Activated T-helper 1 cell treated with anti-CD3 and anti-CD28 coated beads, Interleukin-2, amount 50 U/mL, for 16 hours (primary cell): ENCODE measurements at regions not wholly inside any gene's neighbourhood (a gene's known extent, or its start where the extent isn't known, plus 50 kb on each side); places are given as distances from the start of the nearest gene placed in this dataset.
"Not testable (repeated sequence)": the region's sequence is repeated elsewhere in the genome, so short reads cannot be mapped to it uniquely, and the experiment has no call there.

ENCODE experiments used
- DNase-seq, 2 donors: peaks; one replicate each; pipeline ENCODE4 v3.0.0-alpha.2; 2020; ENCODE audit warnings: low read depth in 1 of 2, low spot score in 1 of 2

DNA sequence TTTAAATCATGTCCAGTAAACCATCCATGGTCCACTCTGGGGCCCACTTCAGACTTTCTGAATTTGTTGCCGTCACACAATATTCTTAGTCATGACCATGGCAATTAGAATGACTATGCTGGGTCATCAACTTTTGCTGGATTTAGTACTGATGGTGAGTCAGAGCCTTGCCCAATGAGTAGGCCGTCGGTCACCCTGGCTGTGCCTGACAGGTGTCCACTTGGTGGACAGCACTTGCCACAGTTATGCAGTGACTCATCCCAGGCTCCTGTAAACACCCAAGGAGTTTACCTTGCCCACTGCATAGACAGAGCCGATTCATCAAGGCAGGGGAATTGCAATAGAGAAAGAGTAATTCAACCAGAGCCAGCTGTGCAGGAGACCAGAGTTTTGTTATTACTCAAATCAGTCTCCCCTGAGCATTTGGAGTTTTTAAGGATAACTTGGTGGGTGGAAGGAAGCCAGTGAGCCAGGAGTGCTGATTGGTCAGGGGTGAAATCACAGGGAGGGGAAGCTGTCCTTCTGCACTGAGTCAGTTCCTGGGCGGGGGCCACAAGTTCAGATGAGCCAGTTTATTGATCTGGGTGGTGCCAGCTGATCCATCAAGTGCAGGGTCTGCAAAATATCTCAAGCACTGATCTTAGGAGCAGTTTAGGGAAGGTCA lies 333.8 kb downstream of the PTPRU start:
- DNase-seq = no peak

DNA sequence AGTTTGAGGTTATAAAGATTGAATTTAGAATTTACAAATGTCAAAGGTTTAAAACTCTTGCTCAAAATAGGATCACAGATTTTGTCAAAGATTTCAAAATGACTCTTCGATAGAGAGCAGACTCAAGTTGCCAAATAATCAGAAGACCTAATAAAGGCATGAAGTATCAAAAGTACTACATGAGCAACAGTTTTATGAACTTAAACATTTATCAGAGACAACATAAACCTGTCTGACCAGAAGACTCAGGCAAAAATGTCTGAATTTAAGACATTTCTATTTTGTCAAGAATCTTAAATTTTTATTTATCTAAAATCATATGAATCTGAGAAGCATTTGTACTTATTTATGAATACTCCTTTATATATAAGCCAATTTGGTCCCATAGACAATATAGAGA lies 330.9 kb downstream of the PTPRU start:
- DNase-seq = no peak

DNA sequence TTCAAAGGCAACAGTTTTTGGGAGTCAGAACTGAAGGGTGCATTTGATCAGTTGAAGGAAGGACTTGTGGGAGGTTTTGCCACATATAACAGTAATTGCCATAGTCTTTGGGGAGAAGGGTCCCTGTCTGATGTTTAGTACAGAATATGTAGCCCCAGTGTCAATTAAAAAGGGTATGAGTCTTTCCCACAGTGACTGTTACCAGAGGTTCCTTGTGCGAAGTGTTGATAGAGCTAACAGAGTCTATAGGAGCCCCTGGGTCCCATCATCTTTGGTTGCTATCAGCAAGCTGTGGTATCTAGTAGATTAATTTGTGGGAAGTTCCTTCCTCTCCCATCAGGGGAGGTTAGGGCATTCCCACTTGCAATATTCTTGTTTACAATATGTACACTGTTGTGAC lies 329.2 kb downstream of the PTPRU start:
- DNase-seq = no peak

DNA sequence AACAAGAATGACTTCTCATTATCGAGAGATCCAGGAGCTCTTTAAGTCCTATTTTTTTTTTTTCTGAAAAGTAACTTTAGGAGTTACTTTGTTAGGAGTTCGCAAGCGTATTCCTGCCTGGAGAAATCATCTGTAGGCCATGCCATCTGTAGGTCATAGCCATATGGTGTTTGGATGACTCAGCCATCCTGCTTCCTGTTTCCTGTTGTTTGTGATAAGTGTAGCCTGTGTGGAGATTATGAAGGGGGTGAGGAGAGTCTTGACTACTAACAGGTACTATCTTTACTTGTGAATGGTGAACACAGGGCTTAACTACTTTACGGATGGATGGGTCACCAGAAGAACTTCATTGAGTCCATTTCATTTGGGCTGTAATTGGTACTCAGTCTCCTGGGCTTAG lies 327.2 kb downstream of the PTPRU start:
- DNase-seq = no peak

DNA sequence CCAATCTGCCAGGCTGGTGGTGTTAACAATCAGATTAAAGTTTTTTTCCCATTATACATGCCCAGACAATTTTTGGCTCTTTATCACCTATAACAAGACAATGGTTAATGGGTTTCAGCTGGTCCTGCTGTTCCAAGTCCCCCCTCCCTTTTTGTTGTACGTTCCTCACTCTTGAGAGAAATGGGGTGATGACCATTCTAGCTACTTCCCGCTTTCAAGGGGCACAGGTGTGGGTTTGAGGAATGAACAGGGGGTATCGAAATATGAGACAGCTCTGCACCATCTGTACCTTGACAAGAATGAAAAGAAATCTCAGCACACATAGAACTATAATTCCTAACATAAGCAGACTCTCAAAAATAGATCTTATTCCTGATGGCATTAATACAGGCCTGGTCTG lies 326.8 kb downstream of the PTPRU start:
- no peak for DNase-seq

DNA sequence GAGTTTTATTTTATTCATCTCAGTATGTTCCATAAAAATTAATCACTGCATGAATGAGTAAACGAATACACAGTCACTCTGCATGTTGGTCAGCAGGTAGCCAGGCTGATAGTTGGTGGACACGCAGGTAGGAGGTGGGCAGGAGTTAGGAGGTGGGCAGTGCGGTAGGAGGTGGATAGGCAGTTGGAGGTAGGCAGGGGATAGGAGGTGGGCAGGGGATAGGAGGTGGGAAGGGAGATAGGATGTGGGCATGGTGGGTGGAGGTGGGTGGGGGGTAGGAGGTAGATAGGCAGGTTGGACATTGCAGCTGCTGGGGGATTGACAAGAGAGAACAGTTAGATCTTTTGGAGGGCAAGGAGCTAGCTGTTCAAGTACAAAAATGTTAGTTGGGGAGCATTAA lies 322.7 kb downstream of the PTPRU start:
- DNase-seq = no peak

DNA sequence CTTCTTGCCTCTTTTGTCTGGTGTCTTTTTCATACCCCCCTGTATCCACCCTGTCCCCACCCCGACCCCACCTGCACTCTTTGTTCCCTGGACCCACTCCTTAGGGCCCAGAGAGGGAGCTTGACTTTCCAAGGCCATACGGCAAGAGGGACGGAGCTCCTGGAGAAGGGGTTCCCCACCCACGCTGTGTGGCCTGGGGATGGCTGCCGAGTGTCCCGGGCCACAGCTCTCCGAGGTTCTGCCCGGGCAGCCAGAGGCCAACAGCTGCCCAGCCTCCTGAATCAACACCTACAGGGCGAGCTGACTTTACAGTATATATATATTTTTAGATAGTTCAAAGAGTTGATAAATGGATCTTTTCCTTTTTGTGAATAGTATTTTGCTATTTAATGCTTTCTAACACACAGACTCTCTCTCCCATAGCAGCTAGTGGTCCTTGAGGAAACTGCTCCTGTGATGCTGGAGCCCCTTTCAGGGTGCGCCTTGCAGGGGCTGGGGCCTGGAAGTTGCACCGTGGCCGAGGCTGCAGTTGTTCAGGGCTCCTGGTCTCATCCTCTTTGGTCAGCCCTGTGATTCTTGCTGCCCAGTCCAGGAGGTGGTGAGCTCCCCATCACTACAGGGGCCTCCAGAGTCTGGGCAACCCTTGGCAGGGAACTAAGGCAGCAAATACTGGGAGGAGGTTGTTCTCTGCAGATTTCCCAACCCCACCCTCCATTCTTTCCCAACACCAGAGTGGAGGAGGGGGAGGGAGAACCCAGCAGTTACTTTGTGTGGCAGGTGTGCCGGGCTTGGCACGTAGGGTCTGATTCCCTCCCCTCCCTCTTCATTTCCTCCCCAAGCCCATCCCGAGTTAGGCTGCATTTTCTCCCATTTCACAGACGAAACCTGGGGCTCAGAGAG lies 321.6 kb downstream of the PTPRU start:
- no peak for DNase-seq

DNA sequence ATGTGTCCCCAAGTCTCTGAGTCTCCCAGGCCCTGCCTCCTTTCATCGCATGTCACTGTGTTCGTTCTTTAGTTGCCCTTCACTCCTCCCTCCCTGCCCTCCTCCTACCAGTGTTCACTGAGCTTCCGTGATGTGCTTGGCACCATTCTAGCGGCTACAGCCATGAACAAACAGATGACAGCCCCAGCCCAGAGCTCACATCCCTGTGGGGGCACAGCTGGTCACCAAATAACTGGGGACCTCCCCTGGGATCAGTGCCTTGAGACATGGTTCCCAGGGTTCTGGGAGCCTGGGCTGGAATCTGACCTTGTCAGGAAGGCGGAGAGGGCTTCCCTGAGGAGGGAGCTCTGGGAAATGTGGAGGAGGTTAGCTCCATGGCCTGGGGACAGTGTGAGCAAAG lies 320.7 kb downstream of the PTPRU start:
- no peak for DNase-seq

DNA sequence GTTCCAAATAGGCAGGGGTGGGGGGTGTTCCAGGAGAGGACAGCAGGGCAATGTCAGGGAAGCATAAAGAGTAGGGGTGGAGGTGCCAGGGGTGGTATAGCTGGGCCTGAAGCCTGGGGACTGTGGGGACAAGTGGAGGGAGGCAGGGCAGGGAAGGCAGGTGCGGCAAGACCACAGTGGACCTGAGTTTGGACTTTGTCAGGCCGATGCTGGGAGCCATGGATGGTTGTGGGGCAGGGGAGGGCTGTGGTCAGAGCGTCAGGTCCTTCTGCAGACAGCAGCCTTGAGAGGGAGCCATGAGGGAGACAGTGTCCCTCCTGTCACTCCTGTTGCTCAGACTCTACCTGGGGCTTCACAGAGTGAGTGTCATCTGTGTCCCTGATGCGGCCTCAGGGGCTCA lies 320.3 kb downstream of the PTPRU start:
- DNase-seq = no peak

DNA sequence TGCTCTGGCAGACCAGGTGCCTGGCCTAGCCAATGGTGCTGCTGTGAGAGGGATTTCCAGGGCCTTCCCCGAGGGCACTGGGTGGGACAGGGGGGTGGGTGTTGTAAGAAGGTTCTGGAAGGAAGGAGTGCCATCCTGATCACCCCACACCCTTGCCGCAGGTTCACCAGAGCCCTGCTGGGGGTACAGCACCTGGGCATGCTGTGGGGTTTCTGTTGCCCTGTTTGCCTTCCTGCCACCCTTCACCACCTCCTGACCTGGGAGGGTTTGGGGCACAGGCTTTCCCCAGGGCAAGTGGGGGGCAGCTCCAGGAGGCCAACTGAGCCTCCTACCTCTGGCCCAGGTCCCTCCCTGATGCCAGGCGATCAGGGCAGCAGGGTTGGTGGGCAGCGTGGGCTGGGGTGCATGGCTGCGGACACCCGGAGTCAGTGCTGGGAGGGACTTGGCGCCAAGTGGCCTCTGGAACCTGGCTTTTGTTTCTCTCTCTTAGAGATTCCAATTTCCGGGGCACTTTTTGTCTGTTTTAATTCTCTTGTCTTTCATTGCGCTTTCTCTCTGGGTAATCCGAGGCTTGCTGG lies 318.8 kb downstream of the PTPRU start:
- DNase-seq = no peak

DNA sequence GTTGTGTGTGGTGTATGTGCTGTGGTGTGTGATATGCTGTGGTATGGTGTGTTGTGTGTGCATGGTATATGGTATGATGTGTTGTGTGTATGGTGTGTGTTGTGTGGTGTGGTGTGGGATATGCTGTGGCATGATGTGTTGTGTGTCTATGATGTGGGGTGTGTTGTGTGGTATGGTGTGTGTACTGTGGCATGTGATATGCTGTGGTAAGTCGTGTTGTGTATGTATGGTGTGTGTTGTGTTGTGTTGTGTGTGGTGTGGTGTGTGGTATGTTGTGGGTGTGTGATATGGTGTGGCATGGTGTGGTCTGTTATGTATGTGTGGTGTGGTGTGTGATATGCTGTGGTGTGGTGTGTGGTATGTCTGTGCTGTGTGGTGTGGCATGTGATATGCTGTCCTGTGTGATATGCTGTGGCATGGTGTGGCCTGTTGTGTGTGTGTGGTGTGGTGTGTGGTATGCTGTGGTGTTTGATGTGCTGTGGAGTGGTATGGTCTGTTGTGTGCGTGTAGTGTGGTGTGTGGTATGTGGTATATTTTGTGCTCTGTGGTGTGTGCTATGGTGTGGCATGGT lies 318.0 kb downstream of the PTPRU start:
- no peak for DNase-seq

DNA sequence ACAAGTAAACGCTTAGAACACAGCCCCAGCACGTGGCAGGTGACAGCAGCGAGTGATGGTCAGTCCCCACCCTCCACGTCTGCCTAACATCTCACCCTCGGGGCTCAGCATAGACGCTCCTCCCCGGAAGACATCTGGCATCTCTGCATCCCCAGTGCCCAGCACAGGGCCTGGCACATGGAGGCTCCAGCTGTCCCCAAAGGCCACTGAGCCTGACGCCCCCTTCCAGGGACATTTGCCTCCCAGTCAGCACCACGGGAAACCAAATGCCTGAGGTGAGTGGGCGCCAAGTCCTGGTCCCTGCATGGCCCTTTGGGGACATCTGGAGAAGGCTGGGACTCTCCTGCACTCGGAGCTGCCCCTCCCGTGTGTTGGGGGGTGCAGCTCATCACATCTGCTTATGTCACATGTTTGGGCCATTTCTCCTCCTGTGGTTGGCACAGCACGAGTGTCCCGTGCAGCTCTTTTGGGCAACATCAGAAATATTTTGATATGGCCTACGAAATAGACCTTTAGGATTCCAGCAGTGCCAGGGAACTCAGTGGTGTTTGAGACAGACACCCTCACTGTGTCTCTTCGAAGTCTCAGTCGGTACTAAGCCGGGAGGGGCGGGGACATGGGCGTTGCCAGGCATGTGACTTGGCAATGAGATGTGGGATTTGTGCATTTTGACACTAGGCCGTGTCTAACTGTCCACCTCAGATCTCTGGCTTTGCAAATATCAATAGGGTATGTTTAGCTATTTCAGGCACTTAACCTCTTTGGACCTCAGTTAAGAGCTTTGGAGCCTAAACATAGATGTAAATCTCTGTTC lies 315.0 kb downstream of the PTPRU start:
- DNase-seq = no peak

DNA sequence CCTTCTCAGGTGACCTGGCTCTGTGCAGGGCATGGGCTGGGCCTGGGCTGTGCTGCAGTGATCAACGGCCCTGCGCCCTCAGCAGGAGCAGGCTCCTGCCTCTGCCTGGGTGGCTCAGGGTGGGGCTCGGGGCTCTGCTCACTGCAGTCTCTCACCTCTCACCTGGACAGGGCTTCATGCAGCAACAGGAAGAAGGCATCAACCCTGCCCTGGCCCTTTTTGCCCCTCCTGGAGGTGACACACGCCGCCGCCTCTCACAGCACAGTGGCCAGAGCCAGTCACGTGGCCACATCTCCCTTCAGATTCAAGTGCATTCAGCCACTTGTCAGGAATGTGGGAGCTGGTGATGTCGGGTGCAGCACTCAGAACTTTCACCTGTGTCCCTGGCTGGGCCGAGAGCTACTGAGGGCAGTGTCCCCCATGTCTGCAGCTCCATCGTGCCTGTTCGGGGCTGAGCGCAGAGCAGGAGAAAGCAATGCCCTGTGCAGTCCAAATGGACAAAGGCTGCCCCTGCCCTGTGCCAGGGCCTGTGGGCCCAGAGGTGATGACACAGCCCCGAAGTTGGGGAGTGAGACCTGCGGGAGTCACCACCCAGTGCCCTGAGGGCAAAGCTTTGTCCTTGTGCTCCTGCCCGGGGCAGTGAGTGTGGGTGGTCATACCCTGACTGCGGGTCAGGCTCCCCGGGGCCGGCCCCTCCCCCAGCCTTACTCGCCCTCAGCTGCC lies 314.0 kb downstream of the PTPRU start:
- DNase-seq = no peak

DNA sequence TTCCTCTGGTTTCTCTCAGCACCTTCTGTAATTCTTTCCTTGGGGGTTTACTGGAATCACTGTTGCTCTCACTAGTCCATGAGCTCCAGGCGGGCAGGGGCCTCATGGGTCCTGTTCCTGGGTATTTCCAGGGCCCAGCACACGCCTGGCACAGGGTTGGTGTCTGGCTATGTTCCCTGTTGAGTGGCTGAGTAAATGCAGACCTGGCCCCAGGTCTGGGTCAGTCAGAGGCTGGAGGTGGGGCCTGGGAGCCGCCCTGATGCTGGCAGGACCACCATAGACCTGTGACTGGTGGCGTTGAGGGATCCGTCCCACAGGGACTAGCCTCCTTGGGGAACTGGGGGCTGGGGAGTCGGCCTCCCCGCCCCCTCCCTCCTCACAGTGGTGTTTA lies 313.4 kb downstream of the PTPRU start:
- not testable (repeated sequence) for DNase-seq

DNA sequence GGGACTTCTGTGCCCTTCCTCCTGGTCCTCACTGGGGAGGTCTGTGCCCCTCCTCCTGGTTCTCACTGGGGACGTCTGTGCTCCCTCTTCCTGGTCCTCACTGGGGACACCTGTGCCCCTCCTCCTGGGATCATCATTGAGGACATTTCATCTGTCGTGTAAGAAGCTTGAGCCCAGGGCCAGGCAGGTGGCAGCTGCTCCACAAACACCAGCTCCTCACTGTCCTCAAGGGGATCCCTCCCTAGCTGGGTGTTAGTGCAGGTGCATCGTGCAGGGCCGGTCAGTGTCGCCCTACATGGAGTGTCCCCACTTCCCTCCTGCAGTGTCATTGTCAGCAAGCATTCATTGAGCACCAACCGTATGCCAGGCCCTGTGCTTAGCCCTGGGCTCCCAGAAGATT lies 312.7 kb downstream of the PTPRU start:
- DNase-seq = no peak

DNA sequence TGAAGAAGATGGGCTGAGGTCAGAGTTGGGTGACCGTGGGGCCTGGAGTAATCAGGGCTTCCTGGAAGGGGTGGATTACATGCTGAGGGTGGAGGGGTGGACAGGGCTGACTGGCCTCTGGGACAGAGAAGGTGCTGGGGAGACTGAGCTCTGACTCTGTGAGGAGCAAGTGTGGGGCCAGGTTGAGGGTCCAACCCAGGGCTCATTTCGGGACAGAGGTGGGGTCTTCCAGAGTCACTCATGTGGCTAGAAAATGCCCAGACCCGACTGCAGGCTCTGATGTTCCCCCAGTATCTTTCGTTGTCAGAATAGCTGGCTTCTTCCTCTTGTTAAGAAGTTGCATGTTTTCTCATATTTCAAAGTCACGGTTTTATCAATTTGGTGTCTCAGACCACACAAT lies 311.8 kb downstream of the PTPRU start:
- no peak for DNase-seq

DNA sequence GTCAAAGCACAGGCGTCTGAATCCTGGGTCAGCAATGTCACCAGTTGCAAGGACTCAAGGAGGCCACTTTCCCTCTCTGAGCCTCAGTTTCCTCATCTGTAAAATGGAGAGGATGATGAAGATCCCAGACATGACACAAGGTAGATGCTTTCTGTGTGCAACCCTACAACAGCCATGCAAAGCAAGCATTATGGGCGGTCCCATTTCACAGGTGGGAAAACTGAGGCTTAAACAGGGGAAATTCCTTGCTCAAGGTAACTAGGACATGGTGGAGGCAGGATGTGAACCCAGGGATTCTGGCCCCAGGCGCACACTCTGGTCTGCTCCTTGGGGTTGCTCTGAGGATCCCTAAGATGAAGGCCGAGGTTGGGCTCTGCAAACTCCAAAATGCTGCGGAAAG lies 311.0 kb downstream of the PTPRU start:
- no peak for DNase-seq

DNA sequence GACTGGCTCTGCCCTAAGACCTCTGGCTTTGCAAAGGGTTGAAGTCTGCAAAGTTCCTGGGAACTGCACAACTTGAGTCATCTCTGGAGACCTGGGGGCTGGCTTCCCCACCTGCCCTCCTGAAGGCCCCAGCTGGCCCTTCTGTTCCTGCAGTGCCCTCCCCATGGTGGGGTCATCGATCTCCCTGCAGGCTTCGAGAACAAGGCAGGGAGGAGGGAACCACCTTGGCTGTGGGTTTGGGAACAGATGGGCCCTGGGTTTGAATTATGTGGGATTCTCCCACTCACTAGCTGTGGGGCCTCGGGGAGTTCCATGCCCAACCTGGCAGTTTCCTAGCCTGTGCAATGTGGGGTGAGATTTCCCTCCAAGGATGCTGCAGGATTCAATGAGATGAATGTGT lies 310.2 kb downstream of the PTPRU start:
- DNase-seq = no peak

DNA sequence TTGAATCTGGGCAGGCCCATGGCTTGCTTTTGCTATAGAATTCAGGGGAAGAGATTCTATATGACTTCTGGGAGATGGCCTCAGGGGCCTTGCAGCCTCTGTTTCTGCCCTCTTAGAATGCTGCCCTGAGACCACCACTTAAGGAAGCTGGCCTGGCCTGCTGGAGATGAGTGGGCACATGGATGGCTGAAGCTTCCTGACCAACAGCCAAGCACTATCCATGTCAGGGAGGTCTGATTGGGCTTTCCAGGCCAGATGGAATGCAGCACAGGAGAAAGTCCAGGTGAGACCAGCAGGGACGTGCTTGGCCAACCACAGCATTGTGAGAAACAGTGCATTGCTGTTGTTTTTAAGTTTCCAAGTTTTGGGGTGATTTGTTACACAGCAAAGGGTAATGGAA lies 308.1 kb downstream of the PTPRU start:
- no peak for DNase-seq

DNA sequence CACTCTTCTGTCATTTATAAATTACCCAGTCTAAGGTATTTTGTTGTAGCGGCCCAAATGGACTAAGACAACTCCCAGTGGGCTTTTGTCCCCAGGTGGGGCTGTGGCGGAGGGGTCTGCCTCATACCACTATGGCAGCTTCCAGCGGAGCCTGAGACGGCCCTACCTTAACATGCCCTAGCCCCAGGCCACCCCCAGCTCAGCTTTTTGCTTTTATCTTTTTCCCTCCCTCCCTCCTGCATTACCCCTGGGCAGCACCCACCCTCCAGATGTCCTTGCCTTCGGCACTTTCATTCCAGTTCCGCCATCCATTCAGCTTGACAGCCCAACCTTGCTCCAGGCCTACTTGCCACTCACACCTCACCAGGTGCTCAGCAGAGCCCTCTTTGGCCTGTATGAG lies 307.3 kb downstream of the PTPRU start:
- DNase-seq = no peak

DNA sequence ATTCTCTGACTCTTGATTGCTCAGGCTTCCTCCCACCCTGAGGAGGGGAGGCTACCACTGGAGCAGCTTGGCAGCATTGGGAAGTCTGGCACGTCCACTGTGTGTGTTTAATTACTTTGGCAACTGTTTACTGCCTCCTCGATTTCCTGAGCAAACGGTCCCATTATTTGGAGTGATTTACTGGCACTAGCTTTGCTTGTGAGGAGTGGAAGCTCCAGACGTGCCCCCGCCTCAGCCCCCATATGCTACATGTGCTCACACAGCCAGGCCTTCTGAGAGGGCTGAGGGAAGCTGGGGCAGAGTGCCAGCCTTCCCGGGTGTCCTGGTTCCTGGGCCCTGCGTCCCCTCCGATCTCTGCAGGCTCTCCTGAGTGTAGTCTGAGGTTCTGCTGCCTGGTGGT lies 306.2 kb downstream of the PTPRU start:
- no peak for DNase-seq
